ENCODE measurements at regions not wholly inside any gene's neighbourhood (a gene's known extent, or its start where the extent isn't known, plus 50 kb on each side); places are given as distances from the start of the nearest gene placed in this dataset.

DNA sequence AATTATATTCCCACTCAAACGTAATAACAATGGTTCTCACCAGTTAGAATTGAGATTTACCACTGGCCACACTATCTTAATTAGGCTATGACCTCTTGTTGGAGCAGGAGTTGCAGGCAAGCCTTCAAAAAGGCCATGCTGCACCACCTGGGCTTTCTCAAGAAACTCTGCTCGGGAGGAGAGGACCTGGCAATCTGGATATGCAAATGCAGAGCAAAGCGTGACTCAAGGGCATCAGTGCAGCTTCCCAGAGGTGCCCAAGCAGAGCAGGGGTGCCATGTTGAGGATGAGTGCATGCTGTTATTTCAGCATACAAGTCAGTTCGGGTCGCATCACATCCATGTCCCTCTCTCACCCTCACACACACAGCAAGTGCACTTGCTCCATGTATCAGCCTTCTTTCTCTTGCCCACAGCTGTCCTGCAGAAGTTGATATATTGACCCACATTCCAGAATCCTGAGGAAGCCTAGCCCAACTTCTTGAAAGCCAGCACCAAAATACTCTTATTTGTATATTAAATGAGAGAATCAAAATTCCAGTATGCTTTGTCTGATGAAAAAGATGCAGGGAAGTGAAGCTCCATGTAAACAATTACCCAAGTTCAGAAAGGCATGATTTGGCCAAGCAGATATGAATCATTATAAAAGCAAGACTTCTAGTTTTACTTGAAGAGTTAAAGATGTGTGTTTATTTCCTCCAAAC is 55.7 kb upstream of the IL6 start:
- POLR2A ChIA-PET: no interaction called here
- Histone ChIP-seq H3K9me2 (no peaks in the 10 kb centered on the region), H3K4me1 (ENCODE audit: control insufficient read depth in 1 of 2, insufficient read depth in 2 of 2, low read depth in 1 of 2, low read length in 1 of 2) (0 out of 4 replicates have a peak, but pooled peaks cover 0 to 6% of the 10 kb centered on the region in 2 experiments), H3K9ac (no peak overlapping the region), H3K79me2 (ENCODE audit: insufficient read depth) (no peaks in the 10 kb centered on the region), H3F3A (replicated peaks; ENCODE audit: insufficient read depth) (peaks cover 3% of the 10 kb centered on the region), H3K4me2 (no peak overlapping the region), H3K4me3 (ENCODE audit: low read depth in 2 of 2, low read length in 1 of 2) (no peak overlapping the region), H3K27ac (ENCODE audit: low read depth in 2 of 2, low read length in 1 of 2) (no peak overlapping the region), H3K9me3 (no peaks in the 10 kb centered on the region), H3K36me3 (replicated peaks in 1 of 2; ENCODE audit: control insufficient read depth in 1 of 2, insufficient read depth in 2 of 2, low read length in 1 of 2) (no peaks in the 10 kb centered on the region), H2AFZ (ENCODE audit: low read depth) (no peak overlapping the region), H4K20me1 (ENCODE audit: insufficient read depth) (no peaks in the 10 kb centered on the region), H3K27me3 (ENCODE audit: insufficient read depth) (peaks cover 11% of the 10 kb centered on the region)
- TF ChIP-seq FOXM1 (IDR thresholded peaks at IDR 0.05; ENCODE audit: low read depth) (no peak), SIN3A (IDR thresholded peaks at IDR 0.05; ENCODE audit: borderline replicate concordance, low read depth, low read length) (no peak), NRF1 (IDR thresholded peaks at IDR 0.05; ENCODE audit: low read depth, low read length) (no peak), EZH2phosphoT487 (IDR thresholded peaks at IDR 0.05; ENCODE audit: borderline replicate concordance, low read depth) (no peak), RAD21 (IDR thresholded peaks at IDR 0.05; ENCODE audit: low read length) (no peak), GABPA (IDR thresholded peaks at IDR 0.05; ENCODE audit: low read depth) (no peak), USF2 (IDR thresholded peaks at IDR 0.05; ENCODE audit: borderline replicate concordance, low read depth, low read length) (no peak), EP300 (IDR thresholded peaks at IDR 0.05; ENCODE audit: borderline replicate concordance in 1 of 2, low read depth in 1 of 2, low read length in 1 of 2) (no peak), MAX (IDR thresholded peaks at IDR 0.05; ENCODE audit: low read depth) (no peak), TEAD4 (IDR thresholded peaks at IDR 0.05; ENCODE audit: borderline replicate concordance, insufficient read depth) (no peak), JUND (IDR thresholded peaks at IDR 0.05) (no peak), POLR2AphosphoS5 (IDR thresholded peaks at IDR 0.05; ENCODE audit: low read depth, low read length) (no peak)
- DNase-seq: no peak
- CTCF ChIA-PET: interaction anchor here (1.5 kb wide), 1 partner anchor 10 kb away, joined by 3 read pairs; no protein-coding TSS in a partner anchor
- 26% methylated on average over 5 of the region's 5 CpGs for WGBS (ENCODE audit: low lambda C conversion rate)

DNA sequence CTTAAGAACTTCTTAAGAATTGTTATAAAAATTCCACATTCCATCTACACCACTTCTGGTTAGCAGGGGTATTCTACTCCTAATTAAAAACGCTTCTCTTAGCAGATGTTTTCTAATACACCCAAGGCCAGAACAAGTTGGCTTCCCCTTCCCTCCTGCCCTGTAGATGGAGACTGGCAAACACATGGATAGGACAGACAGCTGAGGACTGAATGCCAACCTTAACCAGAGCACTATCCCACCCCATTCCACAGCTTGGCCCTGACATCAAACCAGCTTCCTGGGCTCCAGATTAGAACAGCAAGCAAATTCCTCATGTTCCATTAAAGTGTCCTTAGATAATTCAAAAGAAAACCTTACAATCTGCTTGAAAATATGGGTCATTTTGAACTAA is 56.6 kb upstream of the IL6 start:
- no peaks in the 10 kb centered on the region for H4K20me1 ChIP-seq (ENCODE audit: insufficient read depth)
- 6% methylated on average over 1 of the region's 1 CpG for WGBS (ENCODE audit: low lambda C conversion rate)
- CTCF ChIA-PET: interaction anchor here (0.9 to 1.5 kb wide), 3 partner anchors 9 to 385 kb away, joined by 3 read pairs; no protein-coding TSS in a partner anchor
- 0 out of 4 replicates have a peak, but pooled peaks cover 0 to 6% of the 10 kb centered on the region in 2 experiments for H3K4me1 ChIP-seq (ENCODE audit: control insufficient read depth in 1 of 2, insufficient read depth in 2 of 2, low read depth in 1 of 2, low read length in 1 of 2)
- no peaks in the 10 kb centered on the region for H3K9me2 ChIP-seq
- no peaks in the 10 kb centered on the region for H3K36me3 ChIP-seq (replicated peaks in 1 of 2; ENCODE audit: control insufficient read depth in 1 of 2, insufficient read depth in 2 of 2, low read length in 1 of 2)
- H3F3A ChIP-seq (replicated peaks; ENCODE audit: insufficient read depth): peaks cover 5% of the 10 kb centered on the region
- H3K27me3 ChIP-seq (ENCODE audit: insufficient read depth): peaks cover 11% of the 10 kb centered on the region
- no peak overlapping the region for H3K9ac ChIP-seq
- POLR2A ChIA-PET: interaction anchor here (0.6 kb wide), 1 partner anchor 1362 kb away, joined by 4 read pairs; no protein-coding TSS in a partner anchor
- H3K27ac ChIP-seq (ENCODE audit: low read depth in 2 of 2, low read length in 1 of 2): no peak overlapping the region
- H3K9me3 ChIP-seq: no peaks in the 10 kb centered on the region
- no peak for DNase-seq
- H3K4me3 ChIP-seq (ENCODE audit: low read depth in 2 of 2, low read length in 1 of 2): no peak overlapping the region
- no peak overlapping the region for H3K4me2 ChIP-seq
- no peak overlapping the region for H2AFZ ChIP-seq (ENCODE audit: low read depth)
- H3K79me2 ChIP-seq (ENCODE audit: insufficient read depth): no peaks in the 10 kb centered on the region
- no peak for TF ChIP-seq RAD21 (IDR thresholded peaks at IDR 0.05; ENCODE audit: low read length)
- no peak for TF ChIP-seq RXRA (IDR thresholded peaks at IDR 0.05; ENCODE audit: borderline replicate concordance, low read depth)
- TF ChIP-seq EP300 (IDR thresholded peaks at IDR 0.05; ENCODE audit: borderline replicate concordance in 1 of 2, low read depth in 1 of 2, low read length in 1 of 2): no peak
- TF ChIP-seq REST (IDR thresholded peaks at IDR 0.05; ENCODE audit: low read depth, low read length): no peak
- no peak for TF ChIP-seq SMC3 (IDR thresholded peaks at IDR 0.05; ENCODE audit: low read depth, low read length)
- TF ChIP-seq, protein P1, sequence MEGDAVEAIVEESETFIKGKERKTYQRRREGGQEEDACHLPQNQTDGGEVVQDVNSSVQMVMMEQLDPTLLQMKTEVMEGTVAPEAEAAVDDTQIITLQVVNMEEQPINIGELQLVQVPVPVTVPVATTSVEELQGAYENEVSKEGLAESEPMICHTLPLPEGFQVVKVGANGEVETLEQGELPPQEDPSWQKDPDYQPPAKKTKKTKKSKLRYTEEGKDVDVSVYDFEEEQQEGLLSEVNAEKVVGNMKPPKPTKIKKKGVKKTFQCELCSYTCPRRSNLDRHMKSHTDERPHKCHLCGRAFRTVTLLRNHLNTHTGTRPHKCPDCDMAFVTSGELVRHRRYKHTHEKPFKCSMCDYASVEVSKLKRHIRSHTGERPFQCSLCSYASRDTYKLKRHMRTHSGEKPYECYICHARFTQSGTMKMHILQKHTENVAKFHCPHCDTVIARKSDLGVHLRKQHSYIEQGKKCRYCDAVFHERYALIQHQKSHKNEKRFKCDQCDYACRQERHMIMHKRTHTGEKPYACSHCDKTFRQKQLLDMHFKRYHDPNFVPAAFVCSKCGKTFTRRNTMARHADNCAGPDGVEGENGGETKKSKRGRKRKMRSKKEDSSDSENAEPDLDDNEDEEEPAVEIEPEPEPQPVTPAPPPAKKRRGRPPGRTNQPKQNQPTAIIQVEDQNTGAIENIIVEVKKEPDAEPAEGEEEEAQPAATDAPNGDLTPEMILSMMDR (IDR thresholded peaks at IDR 0.05): no peak
- TF ChIP-seq, protein P2, sequence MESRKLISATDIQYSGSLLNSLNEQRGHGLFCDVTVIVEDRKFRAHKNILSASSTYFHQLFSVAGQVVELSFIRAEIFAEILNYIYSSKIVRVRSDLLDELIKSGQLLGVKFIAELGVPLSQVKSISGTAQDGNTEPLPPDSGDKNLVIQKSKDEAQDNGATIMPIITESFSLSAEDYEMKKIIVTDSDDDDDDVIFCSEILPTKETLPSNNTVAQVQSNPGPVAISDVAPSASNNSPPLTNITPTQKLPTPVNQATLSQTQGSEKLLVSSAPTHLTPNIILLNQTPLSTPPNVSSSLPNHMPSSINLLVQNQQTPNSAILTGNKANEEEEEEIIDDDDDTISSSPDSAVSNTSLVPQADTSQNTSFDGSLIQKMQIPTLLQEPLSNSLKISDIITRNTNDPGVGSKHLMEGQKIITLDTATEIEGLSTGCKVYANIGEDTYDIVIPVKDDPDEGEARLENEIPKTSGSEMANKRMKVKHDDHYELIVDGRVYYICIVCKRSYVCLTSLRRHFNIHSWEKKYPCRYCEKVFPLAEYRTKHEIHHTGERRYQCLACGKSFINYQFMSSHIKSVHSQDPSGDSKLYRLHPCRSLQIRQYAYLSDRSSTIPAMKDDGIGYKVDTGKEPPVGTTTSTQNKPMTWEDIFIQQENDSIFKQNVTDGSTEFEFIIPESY (IDR thresholded peaks at IDR 0.05; ENCODE audit: borderline replicate concordance, low read depth): no peak
- no peak for TF ChIP-seq GATA2 (CRISPR knock-in tag; IDR thresholded peaks at IDR 0.05)

Data from SK-N-SH (cell line).